Liver (tissue), 8 donors: ENCODE measurements at regions not wholly inside any gene's neighbourhood (a gene's known extent, or its start where the extent isn't known, plus 50 kb on each side); places are given as distances from the start of the nearest gene placed in this dataset.

Experiments used
- DNase-seq: peaks from one replicate; pipeline ENCODE4 v3.0.0-alpha.2; 2017; ENCODE audit warnings: low spot score
- H3K27ac ChIP-seq, 2 donors: one replicate each; pipeline ENCODE4 v1.7.0; 2013; ENCODE audit warnings: inconsistent platforms in 2 of 2, low read length in 2 of 2, control low read depth in 1 of 2, low read depth in 1 of 2, mild to moderate bottlenecking in 1 of 2
- H3K27me3 ChIP-seq, 4 donors: one replicate each; pipeline versions ENCODE4 v1.6.1 to v1.7.0; 2013; ENCODE audit warnings: low read length in 3 of 4, inconsistent platforms in 1 of 4, mild to moderate bottlenecking in 1 of 4, moderate library complexity in 1 of 4; ENCODE audit not compliant: control insufficient read depth in 4 of 4, insufficient read depth in 4 of 4
- H3K36me3 ChIP-seq, 4 donors: one replicate each; pipeline versions ENCODE4 v1.6.1 to v1.7.0; 2013; ENCODE audit warnings: low read length in 3 of 4, mild to moderate bottlenecking in 3 of 4, low read depth in 1 of 4, moderate library complexity in 1 of 4; ENCODE audit not compliant: control insufficient read depth in 4 of 4, insufficient read depth in 3 of 4
- H3K4me1 ChIP-seq, 4 donors: one replicate each; pipeline versions ENCODE4 v1.6.1 to v1.7.0; 2013; ENCODE audit warnings: low read length in 3 of 4, mild to moderate bottlenecking in 3 of 4, moderate library complexity in 1 of 4; ENCODE audit not compliant: control insufficient read depth in 4 of 4, insufficient read depth in 4 of 4
- H3K4me3 ChIP-seq, 3 donors: one replicate each; pipeline versions ENCODE4 v1.6.1 to v1.7.0; 2013; ENCODE audit warnings: low read length in 3 of 3, control low read depth in 1 of 3, low read depth in 1 of 3, mild to moderate bottlenecking in 1 of 3
- H3K9ac ChIP-seq, 2 donors: one replicate each; pipeline ENCODE4 v1.7.0; 2013; ENCODE audit warnings: low read length in 2 of 2, mild to moderate bottlenecking in 2 of 2, moderate library complexity in 2 of 2, control low read depth in 1 of 2, low read depth in 1 of 2
- H3K9me3 ChIP-seq, 4 donors: one replicate each; pipeline versions ENCODE4 v1.6.1 to v1.7.0; 2013; ENCODE audit warnings: low read length in 3 of 4; ENCODE audit not compliant: control insufficient read depth in 4 of 4
- EGR1 ChIP-seq, 2 donors: IDR thresholded peaks; 2 replicates each; pipeline ENCODE4 v1.6.1; 2016 to 2018; ENCODE audit warnings: antibody characterized with exemption in 2 of 2, low read depth in 2 of 2
- FOXA1 ChIP-seq: IDR thresholded peaks from 2 replicates; pipeline ENCODE4 v1.6.1; 2016; ENCODE audit warnings: antibody characterized with exemption
- GABPA ChIP-seq, 2 donors: IDR thresholded peaks in 1 of 2; conservative IDR thresholded peaks in 1 of 2; 2 replicates each; pipeline ENCODE4 v1.6.1; 2016; ENCODE audit warnings: antibody characterized with exemption in 2 of 2, mild to moderate bottlenecking in 1 of 2, moderate library complexity in 1 of 2
- HNF4G ChIP-seq: IDR thresholded peaks from 2 replicates; pipeline ENCODE4 v1.6.1; 2016; ENCODE audit warnings: antibody characterized with exemption
- NR2F2 ChIP-seq: IDR thresholded peaks from 2 replicates; pipeline ENCODE4 v1.6.1; 2016; ENCODE audit warnings: antibody characterized with exemption
- RAD21 ChIP-seq, 2 donors: IDR thresholded peaks; 2 replicates each; pipeline ENCODE4 v1.6.1; 2016; ENCODE audit warnings: antibody characterized with exemption in 2 of 2, mild to moderate bottlenecking in 2 of 2
- YY1 ChIP-seq: IDR thresholded peaks from 2 replicates; pipeline ENCODE4 v1.6.1; 2016; ENCODE audit warnings: antibody characterized with exemption, mild to moderate bottlenecking
- WGBS: extraction: QIAGEN DNeasy Blood & Tissue Kit; methylation state at CpG from one replicate; pipeline ENCODE4 v1.1.7; 2013; 5-methylcytosine and 5-hydroxymethylcytosine counted together
- TF ChIP-seq, protein P1 (sequence below): fragments of 150-350 bp; IDR thresholded peaks from 2 replicates; pipeline ENCODE4 v1.5.1; 2017; ENCODE audit warnings: improper control_type of control experiment, low read depth, low read length; ENCODE audit not compliant: missing input control
- TF ChIP-seq, protein P2 (sequence below): IDR thresholded peaks from 2 replicates; pipeline ENCODE4 v1.6.1; 2016; ENCODE audit warnings: antibody characterized with exemption
- TF ChIP-seq, protein P3 (sequence below): IDR thresholded peaks from 2 replicates; pipeline ENCODE4 v1.6.1; 2016; ENCODE audit warnings: antibody characterized with exemption
- TF ChIP-seq, protein P4 (sequence below): IDR thresholded peaks from 2 replicates; pipeline ENCODE4 v1.6.1; 2016; ENCODE audit warnings: antibody characterized with exemption, mild to moderate bottlenecking
- donor health status: healthy.
- donor health status: healthy.
- donor health status: healthy.
- donor health status: healthy.
- donor health status: healthy.

GRCh38 chr1:193767886-193768285 is 581.5 kb upstream of the B3GALT2 start:
- H3K4me1 ChIP-seq: peaks cover 0 to 2% (median 0%) of the 10 kb centered on the region in 4 donors
- no peak for TF ChIP-seq YY1
- TF ChIP-seq, protein P1, sequence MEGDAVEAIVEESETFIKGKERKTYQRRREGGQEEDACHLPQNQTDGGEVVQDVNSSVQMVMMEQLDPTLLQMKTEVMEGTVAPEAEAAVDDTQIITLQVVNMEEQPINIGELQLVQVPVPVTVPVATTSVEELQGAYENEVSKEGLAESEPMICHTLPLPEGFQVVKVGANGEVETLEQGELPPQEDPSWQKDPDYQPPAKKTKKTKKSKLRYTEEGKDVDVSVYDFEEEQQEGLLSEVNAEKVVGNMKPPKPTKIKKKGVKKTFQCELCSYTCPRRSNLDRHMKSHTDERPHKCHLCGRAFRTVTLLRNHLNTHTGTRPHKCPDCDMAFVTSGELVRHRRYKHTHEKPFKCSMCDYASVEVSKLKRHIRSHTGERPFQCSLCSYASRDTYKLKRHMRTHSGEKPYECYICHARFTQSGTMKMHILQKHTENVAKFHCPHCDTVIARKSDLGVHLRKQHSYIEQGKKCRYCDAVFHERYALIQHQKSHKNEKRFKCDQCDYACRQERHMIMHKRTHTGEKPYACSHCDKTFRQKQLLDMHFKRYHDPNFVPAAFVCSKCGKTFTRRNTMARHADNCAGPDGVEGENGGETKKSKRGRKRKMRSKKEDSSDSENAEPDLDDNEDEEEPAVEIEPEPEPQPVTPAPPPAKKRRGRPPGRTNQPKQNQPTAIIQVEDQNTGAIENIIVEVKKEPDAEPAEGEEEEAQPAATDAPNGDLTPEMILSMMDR: no peak
- TF ChIP-seq, protein P2, sequence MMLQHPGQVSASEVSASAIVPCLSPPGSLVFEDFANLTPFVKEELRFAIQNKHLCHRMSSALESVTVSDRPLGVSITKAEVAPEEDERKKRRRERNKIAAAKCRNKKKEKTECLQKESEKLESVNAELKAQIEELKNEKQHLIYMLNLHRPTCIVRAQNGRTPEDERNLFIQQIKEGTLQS: no peak
- TF ChIP-seq, protein P3, sequence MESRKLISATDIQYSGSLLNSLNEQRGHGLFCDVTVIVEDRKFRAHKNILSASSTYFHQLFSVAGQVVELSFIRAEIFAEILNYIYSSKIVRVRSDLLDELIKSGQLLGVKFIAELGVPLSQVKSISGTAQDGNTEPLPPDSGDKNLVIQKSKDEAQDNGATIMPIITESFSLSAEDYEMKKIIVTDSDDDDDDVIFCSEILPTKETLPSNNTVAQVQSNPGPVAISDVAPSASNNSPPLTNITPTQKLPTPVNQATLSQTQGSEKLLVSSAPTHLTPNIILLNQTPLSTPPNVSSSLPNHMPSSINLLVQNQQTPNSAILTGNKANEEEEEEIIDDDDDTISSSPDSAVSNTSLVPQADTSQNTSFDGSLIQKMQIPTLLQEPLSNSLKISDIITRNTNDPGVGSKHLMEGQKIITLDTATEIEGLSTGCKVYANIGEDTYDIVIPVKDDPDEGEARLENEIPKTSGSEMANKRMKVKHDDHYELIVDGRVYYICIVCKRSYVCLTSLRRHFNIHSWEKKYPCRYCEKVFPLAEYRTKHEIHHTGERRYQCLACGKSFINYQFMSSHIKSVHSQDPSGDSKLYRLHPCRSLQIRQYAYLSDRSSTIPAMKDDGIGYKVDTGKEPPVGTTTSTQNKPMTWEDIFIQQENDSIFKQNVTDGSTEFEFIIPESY: no peak
- TF ChIP-seq, protein P4, sequence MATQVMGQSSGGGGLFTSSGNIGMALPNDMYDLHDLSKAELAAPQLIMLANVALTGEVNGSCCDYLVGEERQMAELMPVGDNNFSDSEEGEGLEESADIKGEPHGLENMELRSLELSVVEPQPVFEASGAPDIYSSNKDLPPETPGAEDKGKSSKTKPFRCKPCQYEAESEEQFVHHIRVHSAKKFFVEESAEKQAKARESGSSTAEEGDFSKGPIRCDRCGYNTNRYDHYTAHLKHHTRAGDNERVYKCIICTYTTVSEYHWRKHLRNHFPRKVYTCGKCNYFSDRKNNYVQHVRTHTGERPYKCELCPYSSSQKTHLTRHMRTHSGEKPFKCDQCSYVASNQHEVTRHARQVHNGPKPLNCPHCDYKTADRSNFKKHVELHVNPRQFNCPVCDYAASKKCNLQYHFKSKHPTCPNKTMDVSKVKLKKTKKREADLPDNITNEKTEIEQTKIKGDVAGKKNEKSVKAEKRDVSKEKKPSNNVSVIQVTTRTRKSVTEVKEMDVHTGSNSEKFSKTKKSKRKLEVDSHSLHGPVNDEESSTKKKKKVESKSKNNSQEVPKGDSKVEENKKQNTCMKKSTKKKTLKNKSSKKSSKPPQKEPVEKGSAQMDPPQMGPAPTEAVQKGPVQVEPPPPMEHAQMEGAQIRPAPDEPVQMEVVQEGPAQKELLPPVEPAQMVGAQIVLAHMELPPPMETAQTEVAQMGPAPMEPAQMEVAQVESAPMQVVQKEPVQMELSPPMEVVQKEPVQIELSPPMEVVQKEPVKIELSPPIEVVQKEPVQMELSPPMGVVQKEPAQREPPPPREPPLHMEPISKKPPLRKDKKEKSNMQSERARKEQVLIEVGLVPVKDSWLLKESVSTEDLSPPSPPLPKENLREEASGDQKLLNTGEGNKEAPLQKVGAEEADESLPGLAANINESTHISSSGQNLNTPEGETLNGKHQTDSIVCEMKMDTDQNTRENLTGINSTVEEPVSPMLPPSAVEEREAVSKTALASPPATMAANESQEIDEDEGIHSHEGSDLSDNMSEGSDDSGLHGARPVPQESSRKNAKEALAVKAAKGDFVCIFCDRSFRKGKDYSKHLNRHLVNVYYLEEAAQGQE: no peak
- TF ChIP-seq GABPA (IDR thresholded peaks at IDR 0.05 in 1 of 2, conservative IDR thresholded peaks at IDR 0.05 in 1 of 2): no peak
- TF ChIP-seq HNF4G: no peak
- no peak for TF ChIP-seq EGR1 (IDR thresholded peaks at IDR 0.05; ENCODE audit: low read depth in 2 of 2)
- no peak for TF ChIP-seq FOXA1
- TF ChIP-seq RAD21 (IDR thresholded peaks at IDR 0.05): no peak
- TF ChIP-seq NR2F2: no peak
- DNase-seq: no peak
- H3K9me3 ChIP-seq: no peaks in the 10 kb centered on the region
- no peak overlapping the region for H3K9ac ChIP-seq
- WGBS: 96% methylated on average over 6 of the region's 6 CpGs
- H3K4me3 ChIP-seq: no peak overlapping the region
- no peaks in the 10 kb centered on the region for H3K36me3 ChIP-seq
- no peak overlapping the region for H3K27ac ChIP-seq
- H3K27me3 ChIP-seq: no peaks in the 10 kb centered on the region

- 92% methylated on average over 5 of the region's 5 CpGs for WGBS
- DNase-seq: no peak
- H3K4me3 ChIP-seq: no peak overlapping the region
- TF ChIP-seq RAD21 (IDR thresholded peaks at IDR 0.05) (no peak), NR2F2 (no peak)
- no peak overlapping the region for H3K27ac ChIP-seq
- H3K9me3 ChIP-seq: no peaks in the 10 kb centered on the region
- H3K36me3 ChIP-seq: no peaks in the 10 kb centered on the region
- no peaks in the 10 kb centered on the region for H3K27me3 ChIP-seq
- H3K9ac ChIP-seq: no peak overlapping the region
- H3K4me1 ChIP-seq: peaks cover 0 to 2% (median 0%) of the 10 kb centered on the region in 4 donors
Observed at GRCh38 chr1:193766329-193766728, 579.9 kb upstream of the B3GALT2 start.
